ENCODE measurements at regions not wholly inside any gene's neighbourhood (a gene's known extent, or its start where the extent isn't known, plus 50 kb on each side); places are given as distances from the start of the nearest gene placed in this dataset.
"Not testable (repeated sequence)": the region's sequence is repeated elsewhere in the genome, so short reads cannot be mapped to it uniquely, and the experiment has no call there.

DNA sequence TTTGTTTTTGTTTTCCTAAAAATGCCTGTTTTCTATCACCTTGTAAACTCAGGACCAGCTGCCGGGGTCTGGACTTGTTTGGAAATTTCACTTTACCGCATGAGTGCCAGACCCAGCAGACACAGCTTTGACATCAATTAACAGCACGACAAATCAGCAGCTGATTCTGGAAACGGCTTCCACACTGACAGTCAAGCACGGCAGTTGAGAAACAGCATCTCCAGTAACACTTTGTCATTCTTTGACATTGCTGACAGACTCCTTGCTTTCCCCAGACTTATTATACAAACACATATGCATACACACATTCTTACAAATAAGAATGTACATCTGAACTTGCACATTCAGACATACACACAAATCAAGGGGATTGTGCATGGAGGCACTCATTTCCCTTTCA lies 1017.6 kb upstream of the HS3ST1 start:
- DNase-seq (ENCODE audit: extremely low read depth, low read depth), result no peak
- TF ChIP-seq, protein P1, sequence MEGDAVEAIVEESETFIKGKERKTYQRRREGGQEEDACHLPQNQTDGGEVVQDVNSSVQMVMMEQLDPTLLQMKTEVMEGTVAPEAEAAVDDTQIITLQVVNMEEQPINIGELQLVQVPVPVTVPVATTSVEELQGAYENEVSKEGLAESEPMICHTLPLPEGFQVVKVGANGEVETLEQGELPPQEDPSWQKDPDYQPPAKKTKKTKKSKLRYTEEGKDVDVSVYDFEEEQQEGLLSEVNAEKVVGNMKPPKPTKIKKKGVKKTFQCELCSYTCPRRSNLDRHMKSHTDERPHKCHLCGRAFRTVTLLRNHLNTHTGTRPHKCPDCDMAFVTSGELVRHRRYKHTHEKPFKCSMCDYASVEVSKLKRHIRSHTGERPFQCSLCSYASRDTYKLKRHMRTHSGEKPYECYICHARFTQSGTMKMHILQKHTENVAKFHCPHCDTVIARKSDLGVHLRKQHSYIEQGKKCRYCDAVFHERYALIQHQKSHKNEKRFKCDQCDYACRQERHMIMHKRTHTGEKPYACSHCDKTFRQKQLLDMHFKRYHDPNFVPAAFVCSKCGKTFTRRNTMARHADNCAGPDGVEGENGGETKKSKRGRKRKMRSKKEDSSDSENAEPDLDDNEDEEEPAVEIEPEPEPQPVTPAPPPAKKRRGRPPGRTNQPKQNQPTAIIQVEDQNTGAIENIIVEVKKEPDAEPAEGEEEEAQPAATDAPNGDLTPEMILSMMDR (IDR thresholded peaks at IDR 0.05; ENCODE audit: low read depth, low read length), result no peak

DNA sequence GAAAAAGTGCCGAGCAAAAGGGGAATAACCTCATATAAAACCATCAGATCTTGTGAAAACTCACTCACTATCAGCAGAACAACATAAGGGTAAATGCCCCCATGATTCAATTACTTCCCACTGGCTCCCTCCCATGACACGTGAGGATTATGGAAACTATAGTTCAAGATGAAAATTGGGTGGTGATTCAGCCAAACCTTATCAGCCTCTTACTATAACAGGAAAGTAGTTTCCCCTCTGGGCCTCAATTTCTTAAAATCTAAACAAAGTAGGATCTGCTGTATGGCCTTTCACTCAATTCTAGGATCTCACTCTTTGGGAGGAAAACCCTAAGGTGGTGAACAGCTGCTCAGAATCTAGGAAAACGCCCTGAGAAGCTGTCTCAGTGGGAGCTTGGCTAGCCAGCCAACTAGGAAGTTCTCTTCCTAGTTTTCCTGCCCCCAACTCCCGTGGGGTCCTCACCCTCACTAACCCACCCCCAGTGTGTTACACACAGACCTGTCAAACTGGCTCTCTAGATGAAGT lies 1017.1 kb upstream of the HS3ST1 start:
- no peak for DNase-seq (ENCODE audit: extremely low read depth, low read depth)
- TF ChIP-seq, protein P1 (IDR thresholded peaks at IDR 0.05; ENCODE audit: low read depth, low read length), result no peak

DNA sequence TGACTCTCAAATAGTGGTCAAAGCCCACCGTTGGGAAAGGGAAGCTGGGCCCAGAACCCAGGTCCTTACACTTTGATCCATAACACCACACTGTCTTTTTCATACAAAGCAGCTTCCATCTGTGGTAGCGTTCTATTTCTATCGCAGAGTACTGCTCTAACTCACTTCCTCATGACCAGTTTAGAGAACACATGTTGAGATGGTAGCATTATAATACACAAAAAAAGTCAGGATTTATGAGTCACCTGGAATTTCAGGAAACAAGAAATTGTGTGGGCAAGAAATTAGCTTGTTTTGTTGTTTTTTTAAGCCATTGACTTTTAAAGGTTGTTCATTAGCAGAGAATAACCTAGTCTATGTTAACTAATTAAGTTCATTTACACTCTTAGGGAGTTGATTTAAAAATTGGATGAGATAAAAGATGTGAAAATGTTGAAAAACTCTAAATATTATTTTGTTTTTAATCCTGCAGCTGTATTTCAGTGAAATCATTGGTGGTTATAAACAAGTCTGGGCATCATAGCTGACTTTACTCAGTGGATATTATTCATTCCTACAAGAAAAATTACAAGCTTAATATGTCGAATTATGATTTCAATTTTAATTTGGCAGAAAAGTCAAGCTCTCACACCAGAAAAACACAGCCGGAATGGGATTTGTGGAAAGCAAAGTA lies 1011.1 kb upstream of the HS3ST1 start:
- TF ChIP-seq, protein P1 (IDR thresholded peaks at IDR 0.05; ENCODE audit: low read depth, low read length), result no peak
- DNase-seq (ENCODE audit: extremely low read depth, low read depth), result no peak

DNA sequence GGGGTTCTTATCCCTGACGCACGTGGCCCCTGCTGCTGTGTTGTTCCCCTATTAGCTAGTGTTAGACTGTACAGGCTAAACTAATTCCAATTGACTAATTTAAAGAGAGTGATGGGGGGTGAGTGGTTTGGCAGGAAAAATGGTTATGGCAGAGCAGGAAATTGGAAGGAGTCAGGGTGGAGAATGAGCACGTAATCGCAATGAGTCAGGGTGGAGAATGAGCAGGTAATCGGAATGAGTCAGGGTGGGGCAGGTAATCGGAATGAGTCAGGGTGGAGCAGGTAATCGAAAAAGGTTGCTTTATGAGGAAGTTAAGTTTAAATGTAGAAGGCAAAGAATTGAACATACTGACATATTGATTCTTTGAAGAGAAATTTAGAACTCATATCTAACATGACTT lies 1002.6 kb upstream of the HS3ST1 start:
- DNase-seq (ENCODE audit: extremely low read depth, low read depth), result not testable (repeated sequence)

DNA sequence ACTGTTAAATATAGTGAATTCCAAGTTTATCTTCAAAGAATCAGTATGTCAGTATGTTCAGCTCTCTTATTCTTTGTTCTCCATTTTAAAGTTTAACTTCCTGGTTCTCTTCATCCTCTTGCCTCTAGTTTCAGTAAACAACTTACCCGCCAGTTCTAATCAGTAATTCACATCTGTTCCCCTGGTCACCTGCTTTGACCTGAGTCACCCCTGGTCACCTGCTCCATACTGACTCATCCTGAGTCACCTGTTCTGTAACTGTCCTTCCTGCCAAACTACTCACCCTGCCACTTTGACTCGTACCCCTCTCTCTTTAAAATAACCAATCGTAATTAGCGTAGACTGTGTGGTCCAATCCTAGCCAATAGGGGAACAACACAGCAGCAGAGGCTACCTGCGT lies 992.7 kb upstream of the HS3ST1 start:
- no peak for DNase-seq (ENCODE audit: extremely low read depth, low read depth)
- TF ChIP-seq, protein P1 (IDR thresholded peaks at IDR 0.05; ENCODE audit: low read depth, low read length), result no peak

DNA sequence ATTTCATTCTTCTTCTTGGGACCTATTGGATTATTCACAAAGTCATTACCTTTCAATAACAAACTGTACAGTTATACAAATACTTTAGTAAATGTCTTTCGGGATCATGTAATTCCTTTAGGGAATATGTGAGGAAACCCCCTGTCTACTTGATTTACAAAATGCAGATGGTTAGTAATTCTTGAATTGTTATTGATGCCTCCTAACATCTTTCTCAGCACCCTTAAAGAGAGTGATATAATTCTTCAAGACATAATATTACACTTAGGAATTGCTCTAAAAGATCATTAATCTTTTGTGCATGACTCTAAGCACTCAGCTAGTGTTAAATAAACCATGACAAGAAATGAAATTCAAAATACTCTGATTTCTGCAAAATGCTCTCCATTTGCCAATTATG lies 988.1 kb upstream of the HS3ST1 start:
- TF ChIP-seq, protein P1 (IDR thresholded peaks at IDR 0.05; ENCODE audit: low read depth, low read length), result no peak
- DNase-seq (ENCODE audit: extremely low read depth, low read depth), result no peak

DNA sequence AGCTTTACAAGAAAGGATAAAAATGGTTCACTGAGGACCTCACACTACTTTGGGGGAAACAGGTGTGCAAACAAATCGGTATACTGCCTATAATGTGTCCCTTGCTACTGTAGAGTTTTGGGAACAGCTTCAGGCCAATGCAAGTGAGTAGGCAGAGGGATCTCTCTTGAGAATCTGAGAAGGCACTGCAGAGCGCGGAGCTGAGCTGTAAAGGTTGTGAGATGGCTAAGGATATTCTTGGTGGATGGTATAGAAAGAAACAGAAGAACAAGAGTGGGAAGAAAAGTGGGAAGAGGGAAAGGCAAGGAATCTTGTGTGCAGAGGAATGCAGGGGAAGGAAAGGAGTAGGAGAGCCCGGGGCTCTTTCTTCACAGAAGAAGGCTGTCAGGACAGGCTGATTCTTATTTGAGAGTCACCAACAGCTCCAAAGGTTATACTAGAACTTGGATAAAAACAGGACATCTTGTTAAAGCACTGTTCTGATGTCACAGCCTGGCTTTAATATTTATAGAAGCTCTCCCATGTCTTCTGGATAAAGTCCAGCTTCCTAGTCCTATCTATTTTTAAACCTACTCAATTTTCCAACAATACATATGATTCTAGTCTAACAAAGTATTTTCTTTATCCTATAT lies 985.6 kb upstream of the HS3ST1 start:
- no peak for DNase-seq (ENCODE audit: extremely low read depth, low read depth)
- TF ChIP-seq, protein P1 (IDR thresholded peaks at IDR 0.05; ENCODE audit: low read depth, low read length), result no peak
